GM23338 (cell line): ENCODE measurements at regions not wholly inside any gene's neighbourhood (a gene's known extent, or its start where the extent isn't known, plus 50 kb on each side); places are given as distances from the start of the nearest gene placed in this dataset.

Experiments
- CREB1 ChIP-seq: fragments of 250-450 bp; sonication (Bioruptor Pico); IDR thresholded peaks from 2 replicates; pipeline ENCODE4 v1.5.0; 2020; ENCODE audit warnings: low read depth, mild to moderate bottlenecking, moderate library complexity
- EZH2 ChIP-seq: fragments of 200-600 bp; sonication (generic); IDR thresholded peaks from one replicate; pipeline ENCODE4 v1.8.0; 2017; ENCODE audit warnings: antibody characterized with exemption, mild to moderate bottlenecking, low read depth; ENCODE audit not compliant: unreplicated experiment
- EZH2phosphoT487 ChIP-seq: fragments of 200-600 bp; sonication (generic); IDR thresholded peaks from one replicate; pipeline ENCODE4 v1.8.1; 2018; ENCODE audit warnings: antibody characterized with exemption; ENCODE audit not compliant: unreplicated experiment
- JUNB ChIP-seq: IDR thresholded peaks from one replicate; pipeline ENCODE4 v1.6.1; 2016; ENCODE audit warnings: antibody characterized with exemption; ENCODE audit not compliant: unreplicated experiment
- POLR2AphosphoS5 ChIP-seq: IDR thresholded peaks from 2 replicates; pipeline ENCODE4 v1.6.1; 2016; ENCODE audit warnings: antibody characterized with exemption, low read depth
- STAT1 ChIP-seq: IDR thresholded peaks from one replicate; pipeline ENCODE4 v1.6.1; 2016; ENCODE audit warnings: antibody characterized with exemption; ENCODE audit not compliant: unreplicated experiment
- ZNF114 ChIP-seq: fragments of 250-450 bp; sonication (Bioruptor Pico); IDR thresholded peaks from 2 replicates; pipeline ENCODE4 v1.5.0; 2020; ENCODE audit warnings: mild to moderate bottlenecking, moderate library complexity
- ZNF331 ChIP-seq: fragments of 250-450 bp; sonication (Bioruptor Pico); IDR thresholded peaks from 2 replicates; pipeline ENCODE4 v1.5.0; 2020; ENCODE audit warnings: low read depth, mild to moderate bottlenecking, moderate library complexity
- TF ChIP-seq, protein P1 (sequence below), 2 experiments: fragments of 200-600 bp in 1 of 2; sonication (generic) in 1 of 2; conservative IDR thresholded peaks; 2 replicates each; pipeline versions ENCODE4 v1.5.1 to v1.6.1; 2016 to 2017; ENCODE audit warnings: antibody characterized with exemption in 2 of 2, low read depth in 2 of 2, mild to moderate bottlenecking in 2 of 2, moderate library complexity in 1 of 2
- TF ChIP-seq, protein P2 (sequence below): IDR thresholded peaks from one replicate; pipeline ENCODE4 v1.6.1; 2018; ENCODE audit warnings: antibody characterized with exemption; ENCODE audit not compliant: unreplicated experiment
- TF ChIP-seq, protein P3 (sequence below): IDR thresholded peaks from 2 replicates; pipeline ENCODE4 v1.6.1; 2016; ENCODE audit warnings: antibody characterized with exemption
- TF ChIP-seq, protein P4 (sequence below): fragments of 250-450 bp; sonication (Bioruptor Pico); IDR thresholded peaks from 2 replicates; pipeline ENCODE4 v1.5.0; 2020; ENCODE audit warnings: mild to moderate bottlenecking, moderate library complexity

DNA sequence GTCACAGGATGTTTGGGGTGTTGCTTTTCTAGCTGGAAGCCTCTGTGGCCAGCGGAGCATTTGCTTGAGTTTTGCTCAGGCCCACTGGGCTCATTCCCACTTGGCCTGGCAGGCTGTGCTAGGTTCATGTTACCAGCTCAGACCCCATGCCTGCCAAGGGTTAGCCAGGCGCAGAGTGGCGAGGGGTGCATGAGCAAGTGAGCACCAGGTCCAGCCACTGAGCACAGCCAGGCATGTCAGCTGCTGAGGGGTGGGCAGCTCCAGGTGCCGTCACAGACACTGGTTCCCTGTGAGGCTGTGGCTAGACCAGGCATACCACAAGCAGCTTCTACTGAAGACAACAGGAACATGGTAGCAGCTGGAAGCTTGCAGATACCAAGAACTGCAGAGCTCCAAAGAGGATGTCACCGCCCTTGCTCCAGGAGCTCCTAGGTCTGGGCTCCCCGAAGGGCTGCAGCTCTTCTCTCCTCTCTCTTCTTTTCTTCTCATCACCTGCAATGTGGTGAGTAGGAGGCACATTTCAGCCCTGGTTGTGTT lies 52.0 kb upstream of the CYYR1 start:
- TF ChIP-seq, protein P1, sequence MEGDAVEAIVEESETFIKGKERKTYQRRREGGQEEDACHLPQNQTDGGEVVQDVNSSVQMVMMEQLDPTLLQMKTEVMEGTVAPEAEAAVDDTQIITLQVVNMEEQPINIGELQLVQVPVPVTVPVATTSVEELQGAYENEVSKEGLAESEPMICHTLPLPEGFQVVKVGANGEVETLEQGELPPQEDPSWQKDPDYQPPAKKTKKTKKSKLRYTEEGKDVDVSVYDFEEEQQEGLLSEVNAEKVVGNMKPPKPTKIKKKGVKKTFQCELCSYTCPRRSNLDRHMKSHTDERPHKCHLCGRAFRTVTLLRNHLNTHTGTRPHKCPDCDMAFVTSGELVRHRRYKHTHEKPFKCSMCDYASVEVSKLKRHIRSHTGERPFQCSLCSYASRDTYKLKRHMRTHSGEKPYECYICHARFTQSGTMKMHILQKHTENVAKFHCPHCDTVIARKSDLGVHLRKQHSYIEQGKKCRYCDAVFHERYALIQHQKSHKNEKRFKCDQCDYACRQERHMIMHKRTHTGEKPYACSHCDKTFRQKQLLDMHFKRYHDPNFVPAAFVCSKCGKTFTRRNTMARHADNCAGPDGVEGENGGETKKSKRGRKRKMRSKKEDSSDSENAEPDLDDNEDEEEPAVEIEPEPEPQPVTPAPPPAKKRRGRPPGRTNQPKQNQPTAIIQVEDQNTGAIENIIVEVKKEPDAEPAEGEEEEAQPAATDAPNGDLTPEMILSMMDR (conservative IDR thresholded peaks at IDR 0.05; ENCODE audit: low read depth in 2 of 2): no peak
- TF ChIP-seq EZH2 (no peak), EZH2phosphoT487 (no peak), CREB1 (no peak), STAT1 (no peak), POLR2AphosphoS5 (no peak), JUNB (no peak), ZNF331 (CRISPR knock-in tag) (no peak), ZNF114 (CRISPR knock-in tag) (no peak)
- TF ChIP-seq, protein P2, sequence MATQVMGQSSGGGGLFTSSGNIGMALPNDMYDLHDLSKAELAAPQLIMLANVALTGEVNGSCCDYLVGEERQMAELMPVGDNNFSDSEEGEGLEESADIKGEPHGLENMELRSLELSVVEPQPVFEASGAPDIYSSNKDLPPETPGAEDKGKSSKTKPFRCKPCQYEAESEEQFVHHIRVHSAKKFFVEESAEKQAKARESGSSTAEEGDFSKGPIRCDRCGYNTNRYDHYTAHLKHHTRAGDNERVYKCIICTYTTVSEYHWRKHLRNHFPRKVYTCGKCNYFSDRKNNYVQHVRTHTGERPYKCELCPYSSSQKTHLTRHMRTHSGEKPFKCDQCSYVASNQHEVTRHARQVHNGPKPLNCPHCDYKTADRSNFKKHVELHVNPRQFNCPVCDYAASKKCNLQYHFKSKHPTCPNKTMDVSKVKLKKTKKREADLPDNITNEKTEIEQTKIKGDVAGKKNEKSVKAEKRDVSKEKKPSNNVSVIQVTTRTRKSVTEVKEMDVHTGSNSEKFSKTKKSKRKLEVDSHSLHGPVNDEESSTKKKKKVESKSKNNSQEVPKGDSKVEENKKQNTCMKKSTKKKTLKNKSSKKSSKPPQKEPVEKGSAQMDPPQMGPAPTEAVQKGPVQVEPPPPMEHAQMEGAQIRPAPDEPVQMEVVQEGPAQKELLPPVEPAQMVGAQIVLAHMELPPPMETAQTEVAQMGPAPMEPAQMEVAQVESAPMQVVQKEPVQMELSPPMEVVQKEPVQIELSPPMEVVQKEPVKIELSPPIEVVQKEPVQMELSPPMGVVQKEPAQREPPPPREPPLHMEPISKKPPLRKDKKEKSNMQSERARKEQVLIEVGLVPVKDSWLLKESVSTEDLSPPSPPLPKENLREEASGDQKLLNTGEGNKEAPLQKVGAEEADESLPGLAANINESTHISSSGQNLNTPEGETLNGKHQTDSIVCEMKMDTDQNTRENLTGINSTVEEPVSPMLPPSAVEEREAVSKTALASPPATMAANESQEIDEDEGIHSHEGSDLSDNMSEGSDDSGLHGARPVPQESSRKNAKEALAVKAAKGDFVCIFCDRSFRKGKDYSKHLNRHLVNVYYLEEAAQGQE: no peak
- TF ChIP-seq, protein P3, sequence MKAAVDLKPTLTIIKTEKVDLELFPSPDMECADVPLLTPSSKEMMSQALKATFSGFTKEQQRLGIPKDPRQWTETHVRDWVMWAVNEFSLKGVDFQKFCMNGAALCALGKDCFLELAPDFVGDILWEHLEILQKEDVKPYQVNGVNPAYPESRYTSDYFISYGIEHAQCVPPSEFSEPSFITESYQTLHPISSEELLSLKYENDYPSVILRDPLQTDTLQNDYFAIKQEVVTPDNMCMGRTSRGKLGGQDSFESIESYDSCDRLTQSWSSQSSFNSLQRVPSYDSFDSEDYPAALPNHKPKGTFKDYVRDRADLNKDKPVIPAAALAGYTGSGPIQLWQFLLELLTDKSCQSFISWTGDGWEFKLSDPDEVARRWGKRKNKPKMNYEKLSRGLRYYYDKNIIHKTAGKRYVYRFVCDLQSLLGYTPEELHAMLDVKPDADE: no peak
- TF ChIP-seq, protein P4, sequence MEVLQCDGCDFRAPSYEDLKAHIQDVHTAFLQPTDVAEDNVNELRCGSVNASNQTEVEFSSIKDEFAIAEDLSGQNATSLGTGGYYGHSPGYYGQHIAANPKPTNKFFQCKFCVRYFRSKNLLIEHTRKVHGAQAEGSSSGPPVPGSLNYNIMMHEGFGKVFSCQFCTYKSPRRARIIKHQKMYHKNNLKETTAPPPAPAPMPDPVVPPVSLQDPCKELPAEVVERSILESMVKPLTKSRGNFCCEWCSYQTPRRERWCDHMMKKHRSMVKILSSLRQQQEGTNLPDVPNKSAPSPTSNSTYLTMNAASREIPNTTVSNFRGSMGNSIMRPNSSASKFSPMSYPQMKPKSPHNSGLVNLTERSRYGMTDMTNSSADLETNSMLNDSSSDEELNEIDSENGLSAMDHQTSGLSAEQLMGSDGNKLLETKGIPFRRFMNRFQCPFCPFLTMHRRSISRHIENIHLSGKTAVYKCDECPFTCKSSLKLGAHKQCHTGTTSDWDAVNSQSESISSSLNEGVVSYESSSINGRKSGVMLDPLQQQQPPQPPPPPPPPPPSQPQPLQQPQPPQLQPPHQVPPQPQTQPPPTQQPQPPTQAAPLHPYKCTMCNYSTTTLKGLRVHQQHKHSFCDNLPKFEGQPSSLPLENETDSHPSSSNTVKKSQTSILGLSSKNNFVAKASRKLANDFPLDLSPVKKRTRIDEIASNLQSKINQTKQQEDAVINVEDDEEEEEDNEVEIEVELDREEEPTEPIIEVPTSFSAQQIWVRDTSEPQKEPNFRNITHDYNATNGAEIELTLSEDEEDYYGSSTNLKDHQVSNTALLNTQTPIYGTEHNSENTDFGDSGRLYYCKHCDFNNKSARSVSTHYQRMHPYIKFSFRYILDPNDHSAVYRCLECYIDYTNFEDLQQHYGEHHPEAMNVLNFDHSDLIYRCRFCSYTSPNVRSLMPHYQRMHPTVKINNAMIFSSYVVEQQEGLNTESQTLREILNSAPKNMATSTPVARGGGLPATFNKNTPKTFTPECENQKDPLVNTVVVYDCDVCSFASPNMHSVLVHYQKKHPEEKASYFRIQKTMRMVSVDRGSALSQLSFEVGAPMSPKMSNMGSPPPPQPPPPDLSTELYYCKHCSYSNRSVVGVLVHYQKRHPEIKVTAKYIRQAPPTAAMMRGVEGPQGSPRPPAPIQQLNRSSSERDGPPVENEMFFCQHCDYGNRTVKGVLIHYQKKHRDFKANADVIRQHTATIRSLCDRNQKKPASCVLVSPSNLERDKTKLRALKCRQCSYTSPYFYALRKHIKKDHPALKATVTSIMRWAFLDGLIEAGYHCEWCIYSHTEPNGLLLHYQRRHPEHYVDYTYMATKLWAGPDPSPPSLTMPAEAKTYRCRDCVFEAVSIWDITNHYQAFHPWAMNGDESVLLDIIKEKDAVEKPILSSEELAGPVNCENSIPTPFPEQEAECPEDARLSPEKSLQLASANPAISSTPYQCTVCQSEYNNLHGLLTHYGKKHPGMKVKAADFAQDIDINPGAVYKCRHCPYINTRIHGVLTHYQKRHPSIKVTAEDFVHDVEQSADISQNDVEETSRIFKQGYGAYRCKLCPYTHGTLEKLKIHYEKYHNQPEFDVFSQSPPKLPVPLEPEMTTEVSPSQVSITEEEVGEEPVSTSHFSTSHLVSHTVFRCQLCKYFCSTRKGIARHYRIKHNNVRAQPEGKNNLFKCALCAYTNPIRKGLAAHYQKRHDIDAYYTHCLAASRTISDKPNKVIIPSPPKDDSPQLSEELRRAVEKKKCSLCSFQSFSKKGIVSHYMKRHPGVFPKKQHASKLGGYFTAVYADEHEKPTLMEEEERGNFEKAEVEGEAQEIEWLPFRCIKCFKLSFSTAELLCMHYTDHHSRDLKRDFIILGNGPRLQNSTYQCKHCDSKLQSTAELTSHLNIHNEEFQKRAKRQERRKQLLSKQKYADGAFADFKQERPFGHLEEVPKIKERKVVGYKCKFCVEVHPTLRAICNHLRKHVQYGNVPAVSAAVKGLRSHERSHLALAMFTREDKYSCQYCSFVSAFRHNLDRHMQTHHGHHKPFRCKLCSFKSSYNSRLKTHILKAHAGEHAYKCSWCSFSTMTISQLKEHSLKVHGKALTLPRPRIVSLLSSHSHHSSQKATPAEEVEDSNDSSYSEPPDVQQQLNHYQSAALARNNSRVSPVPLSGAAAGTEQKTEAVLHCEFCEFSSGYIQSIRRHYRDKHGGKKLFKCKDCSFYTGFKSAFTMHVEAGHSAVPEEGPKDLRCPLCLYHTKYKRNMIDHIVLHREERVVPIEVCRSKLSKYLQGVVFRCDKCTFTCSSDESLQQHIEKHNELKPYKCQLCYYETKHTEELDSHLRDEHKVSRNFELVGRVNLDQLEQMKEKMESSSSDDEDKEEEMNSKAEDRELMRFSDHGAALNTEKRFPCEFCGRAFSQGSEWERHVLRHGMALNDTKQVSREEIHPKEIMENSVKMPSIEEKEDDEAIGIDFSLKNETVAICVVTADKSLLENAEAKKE (CRISPR knock-in tag): no peak
